ENCODE measurements at regions not wholly inside any gene's neighbourhood (a gene's known extent, or its start where the extent isn't known, plus 50 kb on each side); places are given as distances from the start of the nearest gene placed in this dataset.

DNA sequence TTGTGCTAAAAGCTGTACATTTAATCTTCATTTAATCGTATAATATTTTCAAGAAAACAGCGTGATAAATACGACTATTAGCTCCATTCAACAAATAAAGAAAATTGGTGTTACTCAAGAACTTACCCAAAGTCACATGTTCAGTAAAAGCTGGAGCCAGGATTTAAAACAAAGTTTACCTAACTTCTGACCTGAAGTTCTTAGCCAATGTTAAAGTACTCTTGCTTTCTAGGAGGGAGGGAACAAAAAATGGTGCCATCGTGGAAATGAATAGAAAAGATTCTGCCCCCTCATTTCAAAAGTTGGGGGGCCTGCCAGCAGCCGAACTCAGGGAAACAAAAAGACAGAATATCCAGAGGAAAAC, 395.8 kb downstream of the CD109 start:
- ATAC-seq (ENCODE audit: insufficient number of reproducible peaks, low FRiP score, low read depth) (no peak), DNase-seq (ENCODE audit: low spot score) (no peak)
- Histone ChIP-seq H3K27me3 (replicated peaks; ENCODE audit: insufficient read depth) (no peaks in the 10 kb centered on the region), H3K4me1 (ENCODE audit: control insufficient read depth in 1 of 2, low read depth in 2 of 2) (no peaks in the 10 kb centered on the region), H3K4me3 (no peak overlapping the region), H3K27ac (no peak overlapping the region), H3K36me3 (no peaks in the 10 kb centered on the region), H3K9me3 (no peaks in the 10 kb centered on the region)
- no peak for TF ChIP-seq CTCF (IDR thresholded peaks at IDR 0.05)

GRCh38 chr6:74091136-74091793, 395.3 kb downstream of the CD109 start:
- Histone ChIP-seq H3K27ac (no peak overlapping the region), H3K4me3 (no peak overlapping the region), H3K4me1 (ENCODE audit: control insufficient read depth in 1 of 2, low read depth in 2 of 2) (no peaks in the 10 kb centered on the region), H3K36me3 (no peaks in the 10 kb centered on the region), H3K9me3 (no peaks in the 10 kb centered on the region), H3K27me3 (replicated peaks; ENCODE audit: insufficient read depth) (no peaks in the 10 kb centered on the region)
- ATAC-seq (ENCODE audit: insufficient number of reproducible peaks, low FRiP score, low read depth) = no peak
- peak; percentile 57 for TF ChIP-seq CTCF (IDR thresholded peaks at IDR 0.05)
- DNase-seq (ENCODE audit: low spot score) = no peak

- no peak for TF ChIP-seq CTCF (IDR thresholded peaks at IDR 0.05)
- H3K36me3 ChIP-seq = no peaks in the 10 kb centered on the region
- no peaks in the 10 kb centered on the region for H3K9me3 ChIP-seq
- DNase-seq (ENCODE audit: low spot score) (no peak), ATAC-seq (ENCODE audit: insufficient number of reproducible peaks, low FRiP score, low read depth) (no peak)
- no peak overlapping the region for H3K4me3 ChIP-seq
- H3K27ac ChIP-seq = no peak overlapping the region
- no peaks in the 10 kb centered on the region for H3K4me1 ChIP-seq (ENCODE audit: control insufficient read depth in 1 of 2, low read depth in 2 of 2)
- H3K27me3 ChIP-seq (replicated peaks; ENCODE audit: insufficient read depth) = no peaks in the 10 kb centered on the region
Observed at GRCh38 chr6:74087899-74088298, 391.9 kb downstream of the CD109 start.

- H3K27me3 ChIP-seq (replicated peaks; ENCODE audit: insufficient read depth) = no peaks in the 10 kb centered on the region
- ATAC-seq (ENCODE audit: insufficient number of reproducible peaks, low FRiP score, low read depth) = no peak
- TF ChIP-seq CTCF (IDR thresholded peaks at IDR 0.05) = no peak
- no peaks in the 10 kb centered on the region for H3K9me3 ChIP-seq
- no peaks in the 10 kb centered on the region for H3K36me3 ChIP-seq
- no peak for DNase-seq (ENCODE audit: low spot score)
- no peak overlapping the region for H3K4me3 ChIP-seq
- no peaks in the 10 kb centered on the region for H3K4me1 ChIP-seq (ENCODE audit: control insufficient read depth in 1 of 2, low read depth in 2 of 2)
- H3K27ac ChIP-seq = no peak overlapping the region
Observed at GRCh38 chr6:74075896-74076295, 379.9 kb downstream of the CD109 start.

GRCh38 chr6:74075323-74075722, 379.3 kb downstream of the CD109 start:
- Histone ChIP-seq H3K36me3 (no peaks in the 10 kb centered on the region), H3K4me1 (ENCODE audit: control insufficient read depth in 1 of 2, low read depth in 2 of 2) (no peaks in the 10 kb centered on the region), H3K9me3 (no peaks in the 10 kb centered on the region), H3K4me3 (no peak overlapping the region), H3K27ac (no peak overlapping the region), H3K27me3 (replicated peaks; ENCODE audit: insufficient read depth) (no peaks in the 10 kb centered on the region)
- ATAC-seq (ENCODE audit: insufficient number of reproducible peaks, low FRiP score, low read depth) (no peak), DNase-seq (ENCODE audit: low spot score) (no peak)
- no peak for TF ChIP-seq CTCF (IDR thresholded peaks at IDR 0.05)

Data from thoracic aorta (tissue), 2 donors.